GM12874 (cell line): ENCODE measurements at regions not wholly inside any gene's neighbourhood (a gene's known extent, or its start where the extent isn't known, plus 50 kb on each side); places are given as distances from the start of the nearest gene placed in this dataset.
A peak's percentile ranks its signal among the peaks of the same experiment; 100 is the strongest.

ENCODE experiments used
- TF ChIP-seq, protein P1 (sequence below): IDR thresholded peaks from 2 replicates; pipeline ENCODE4 v1.5.1; 2011; ENCODE audit warnings: low read depth, mild to moderate bottlenecking, control low read depth, low read length, moderate library complexity; ENCODE audit not compliant: insufficient read depth

DNA sequence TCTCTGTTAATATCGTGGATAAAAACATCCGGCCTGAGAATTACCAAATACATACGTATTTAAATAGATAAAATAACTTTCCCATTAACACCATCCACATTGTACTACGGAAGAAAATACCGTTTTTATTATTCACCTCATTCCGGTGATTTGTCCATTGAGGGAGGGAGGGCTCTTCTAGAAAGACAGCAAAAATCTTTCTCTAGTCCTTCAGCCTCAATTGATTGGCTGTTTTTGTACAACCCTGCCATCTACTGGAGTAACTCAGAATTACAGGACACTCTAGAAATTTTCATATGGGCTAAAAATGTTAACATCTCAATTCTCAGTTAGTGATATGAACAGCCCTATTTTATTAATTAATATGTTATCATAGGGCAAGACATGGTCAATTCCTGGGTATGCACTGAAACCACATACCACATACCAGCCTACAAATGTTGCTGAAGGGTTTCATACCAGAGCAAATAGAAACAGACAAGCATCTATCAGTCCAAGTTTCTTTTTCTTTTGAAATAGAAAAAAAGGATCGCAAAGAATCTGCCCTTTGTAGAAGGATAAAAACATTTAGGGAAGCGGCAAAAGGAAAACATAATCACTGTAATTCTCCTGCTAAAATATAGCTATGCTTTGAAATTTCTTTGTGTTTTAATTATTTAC is 55.8 kb upstream of the CDCA7L start:
- TF ChIP-seq, protein P1, sequence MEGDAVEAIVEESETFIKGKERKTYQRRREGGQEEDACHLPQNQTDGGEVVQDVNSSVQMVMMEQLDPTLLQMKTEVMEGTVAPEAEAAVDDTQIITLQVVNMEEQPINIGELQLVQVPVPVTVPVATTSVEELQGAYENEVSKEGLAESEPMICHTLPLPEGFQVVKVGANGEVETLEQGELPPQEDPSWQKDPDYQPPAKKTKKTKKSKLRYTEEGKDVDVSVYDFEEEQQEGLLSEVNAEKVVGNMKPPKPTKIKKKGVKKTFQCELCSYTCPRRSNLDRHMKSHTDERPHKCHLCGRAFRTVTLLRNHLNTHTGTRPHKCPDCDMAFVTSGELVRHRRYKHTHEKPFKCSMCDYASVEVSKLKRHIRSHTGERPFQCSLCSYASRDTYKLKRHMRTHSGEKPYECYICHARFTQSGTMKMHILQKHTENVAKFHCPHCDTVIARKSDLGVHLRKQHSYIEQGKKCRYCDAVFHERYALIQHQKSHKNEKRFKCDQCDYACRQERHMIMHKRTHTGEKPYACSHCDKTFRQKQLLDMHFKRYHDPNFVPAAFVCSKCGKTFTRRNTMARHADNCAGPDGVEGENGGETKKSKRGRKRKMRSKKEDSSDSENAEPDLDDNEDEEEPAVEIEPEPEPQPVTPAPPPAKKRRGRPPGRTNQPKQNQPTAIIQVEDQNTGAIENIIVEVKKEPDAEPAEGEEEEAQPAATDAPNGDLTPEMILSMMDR = peak; percentile 40; the same call in 1 of the 2 replicates

DNA sequence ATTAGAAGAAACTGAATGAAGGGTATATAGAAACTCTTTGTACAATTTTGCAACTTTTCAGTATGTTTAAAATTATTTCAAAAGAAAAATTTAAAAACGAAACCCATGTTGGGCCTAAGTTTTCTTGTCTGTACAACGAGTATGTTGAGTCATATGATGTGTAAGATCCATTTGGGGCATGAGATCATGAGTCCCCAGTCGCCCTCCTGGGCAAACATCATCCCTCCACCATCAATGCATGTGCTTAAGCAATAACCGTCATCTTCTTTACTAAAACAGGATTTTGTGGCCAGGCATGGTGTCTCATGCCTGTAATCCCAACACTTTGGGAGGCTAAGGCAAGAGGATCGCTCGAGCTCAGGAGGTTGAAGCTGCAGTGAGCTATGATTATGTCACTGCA is 54.2 kb upstream of the CDCA7L start:
- TF ChIP-seq, protein P1 = no peak

DNA sequence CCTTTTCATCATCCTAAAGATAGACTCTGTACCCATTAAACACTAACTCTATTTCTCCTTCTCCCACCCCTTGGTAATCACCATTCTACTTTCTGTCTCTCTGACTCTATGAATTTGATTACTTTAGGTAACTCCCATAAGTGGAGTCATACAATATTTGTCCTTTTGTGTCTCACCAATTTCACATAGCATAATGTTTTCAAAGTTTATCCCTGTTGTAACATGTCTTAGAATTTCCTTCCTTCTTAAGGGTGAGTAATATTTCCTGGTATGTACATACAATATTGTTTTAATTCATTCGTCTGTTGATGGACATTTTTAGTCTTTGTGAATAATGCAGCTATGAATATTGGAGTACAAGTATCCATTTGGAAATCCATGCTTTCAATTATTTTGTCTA is 50.9 kb upstream of the CDCA7L start:
- TF ChIP-seq, protein P1 = no peak
